HCT116 (cell line): ENCODE measurements at regions not wholly inside any gene's neighbourhood (a gene's known extent, or its start where the extent isn't known, plus 50 kb on each side); places are given as distances from the start of the nearest gene placed in this dataset.

Source experiments
- ATAC-seq: fragments of 200-7000 bp; cut with Tn5 transposase; 2 replicates; pipeline ENCODE4 v1.9.1; 2020; ENCODE audit warnings: mild to moderate bottlenecking, moderate library complexity
- BruUV-seq: library from RNA; stranded (reverse); fragments of 400-500 nt; replicated peaks from 2 replicates; lab custom pipeline; 2021; lab: Mats Ljungman, UMichigan
- CTCF ChIA-PET: fragments of 300-600 bp; sonication (Branson Sonifier 250); formaldehyde crosslinking; loops from one replicate; lab custom pipeline; 2021; ENCODE audit warnings: antibody characterized with exemption; lab: Charles Lee
- POLR2A ChIA-PET: fragments of 300-600, 350-600 bp; sonication (Branson Sonifier 250); formaldehyde crosslinking; loops from one replicate; lab custom pipeline; 2021; ENCODE audit warnings: antibody characterized with exemption; lab: Charles Lee
- RAD21 ChIA-PET, 2 experiments: fragments of 300-600 bp; sonication (Branson Sonifier 250); formaldehyde crosslinking; loops; one replicate each; lab custom pipeline; 2023; ENCODE audit warnings: low total read pairs in 2 of 2; ENCODE audit not compliant: uncharacterized antibody in 2 of 2, unreplicated experiment in 2 of 2, low non-redundant PET in 1 of 2; lab: Charles Lee
- DNase-seq: peaks from one replicate; pipeline ENCODE4 v3.0.0-alpha.2; 2010; ENCODE audit warnings: low read depth, low spot score
- H2AFZ ChIP-seq: fragments of 200-600 bp; shearing (Covaris generic), sonication (generic); 2 replicates; pipeline ENCODE4 v1.6.1; 2017; ENCODE audit warnings: low read depth, mixed run types, mixed read lengths, antibody characterized with exemption, low read length; ENCODE audit not compliant: poor library complexity, severe bottlenecking
- H3K27ac ChIP-seq: 2 replicates; pipeline ENCODE4 v1.5.1; 2012; ENCODE audit warnings: low read depth, low read length
- H3K27me3 ChIP-seq: fragments of 200-600 bp; sonication (generic); 2 replicates; pipeline ENCODE4 v1.6.1; 2016; ENCODE audit warnings: mixed run types, low read length, mixed read lengths; ENCODE audit not compliant: insufficient read depth
- H3K36me3 ChIP-seq, 2 experiments: fragments of 200-500 bp in 1 of 2; fragments of 200-600 bp in 1 of 2; sonication (Bioruptor generic) in 1 of 2; sonication (generic) in 1 of 2; 2 replicates each; pipeline versions ENCODE4 v1.5.1 to v1.6.1; 2014 to 2016; ENCODE audit warnings: low read length in 2 of 2, inconsistent platforms in 1 of 2, mixed read lengths in 1 of 2, mixed run types in 1 of 2; ENCODE audit not compliant: insufficient read depth in 2 of 2, control insufficient read depth in 1 of 2
- H3K4me1 ChIP-seq, 2 experiments: fragments of 200-600 bp in 1 of 2; sonication (generic) in 1 of 2; 2 replicates each; pipeline versions ENCODE4 v1.5.1 to v1.6.1; 2012 to 2017; ENCODE audit warnings: low read length in 2 of 2, inconsistent platforms in 1 of 2, mild to moderate bottlenecking in 1 of 2, mixed read lengths in 1 of 2, mixed run types in 1 of 2, moderate library complexity in 1 of 2; ENCODE audit not compliant: insufficient read depth in 2 of 2, control insufficient read depth in 1 of 2
- H3K4me2 ChIP-seq: fragments of 200-600 bp; sonication (generic); 2 replicates; pipeline ENCODE4 v1.6.1; 2017; ENCODE audit warnings: mixed run types, low read length, mixed read lengths
- H3K4me3 ChIP-seq, 2 experiments: fragments of 200-600 bp in 1 of 2; sonication (generic) in 1 of 2; replicated peaks in 1 of 2; 2 replicates each; pipeline ENCODE4 v1.5.1; 2011 to 2016; ENCODE audit warnings: low read length in 2 of 2, control low read depth in 1 of 2, low read depth in 1 of 2, mild to moderate bottlenecking in 1 of 2, mixed read lengths in 1 of 2, mixed run types in 1 of 2
- H3K79me2 ChIP-seq: fragments of 200-600 bp; sonication (generic); 2 replicates; pipeline ENCODE4 v1.6.1; 2017; ENCODE audit warnings: mild to moderate bottlenecking, mixed run types, low read length, moderate library complexity, mixed read lengths; ENCODE audit not compliant: insufficient read depth
- H3K9ac ChIP-seq: fragments of 200-600 bp; sonication (generic); 2 replicates; pipeline ENCODE4 v1.6.1; 2016; ENCODE audit warnings: low read length, mixed read lengths
- H3K9me2 ChIP-seq: fragments of 200-600 bp; sonication (generic), shearing (Covaris generic); 2 replicates; pipeline ENCODE4 v1.6.1; 2017; ENCODE audit warnings: mixed run types, mild to moderate bottlenecking, moderate library complexity; ENCODE audit not compliant: insufficient read depth
- H3K9me3 ChIP-seq, 2 experiments: fragments of 200-500 bp in 1 of 2; fragments of 200-600 bp in 1 of 2; sonication (Bioruptor generic) in 1 of 2; sonication (generic) in 1 of 2; 2 replicates each; pipeline ENCODE4 v1.6.1; 2014 to 2017; ENCODE audit warnings: low read length in 2 of 2, mixed read lengths in 2 of 2, inconsistent platforms in 1 of 2, low read depth in 1 of 2, mild to moderate bottlenecking in 1 of 2, mixed run types in 1 of 2, moderate library complexity in 1 of 2; ENCODE audit not compliant: control insufficient read depth in 1 of 2, insufficient read depth in 1 of 2
- H4K20me1 ChIP-seq: fragments of 200-600 bp; sonication (generic), shearing (Covaris generic); 2 replicates; pipeline ENCODE4 v1.6.1; 2017; ENCODE audit warnings: mixed run types, mild to moderate bottlenecking, moderate library complexity; ENCODE audit not compliant: insufficient read depth
- CBX3 ChIP-seq: IDR thresholded peaks from 2 replicates; pipeline ENCODE4 v1.6.1; 2012; ENCODE audit warnings: low read depth
- CEBPB ChIP-seq: IDR thresholded peaks from 2 replicates; pipeline ENCODE4 v1.6.1; 2012; ENCODE audit warnings: low read depth
- EGR1 ChIP-seq: IDR thresholded peaks from 2 replicates; pipeline ENCODE4 v1.6.1; 2012; ENCODE audit warnings: low read depth
- ELF1 ChIP-seq: IDR thresholded peaks from 2 replicates; pipeline ENCODE4 v1.6.1; 2012; ENCODE audit warnings: low read depth, borderline replicate concordance
- EZH2 ChIP-seq: fragments of 200-600 bp; sonication (generic); IDR thresholded peaks from 2 replicates; pipeline ENCODE4 v1.6.1; 2017; ENCODE audit warnings: antibody characterized with exemption, mixed run types
- JUND ChIP-seq: IDR thresholded peaks from 2 replicates; pipeline ENCODE4 v1.6.1; 2012
- POLR2A ChIP-seq: IDR thresholded peaks from 2 replicates; pipeline ENCODE4 v1.7.0; 2011; ENCODE audit warnings: borderline replicate concordance; ENCODE audit not compliant: insufficient read depth, insufficient read length; ENCODE audit errors: extremely low read depth
- RAD21 ChIP-seq: IDR thresholded peaks from 2 replicates; pipeline ENCODE4 v1.6.1; 2012; ENCODE audit warnings: low read depth, mild to moderate bottlenecking
- SP1 ChIP-seq: IDR thresholded peaks from 2 replicates; pipeline ENCODE4 v1.6.1; 2012; ENCODE audit warnings: low read depth
- SRF ChIP-seq: IDR thresholded peaks from 2 replicates; pipeline ENCODE4 v1.6.1; 2012; ENCODE audit warnings: low read depth
- TCF7L2 ChIP-seq: IDR thresholded peaks from 2 replicates; pipeline ENCODE4 v1.7.0; 2011; ENCODE audit warnings: borderline replicate concordance, inconsistent platforms; ENCODE audit not compliant: insufficient read depth, insufficient read length; ENCODE audit errors: extremely low read depth
- YY1 ChIP-seq: IDR thresholded peaks from 2 replicates; pipeline ENCODE4 v1.6.1; 2011; ENCODE audit warnings: low read length, low read depth, moderate library complexity, mild to moderate bottlenecking; ENCODE audit not compliant: insufficient replicate concordance; ENCODE audit errors: extremely low read depth
- ZFX ChIP-seq: fragments of 450-650 bp; IDR thresholded peaks from 2 replicates; pipeline ENCODE4 v1.6.1; 2017
- ZNF274 ChIP-seq: fragments of 200-500 bp; sonication (Bioruptor generic); IDR thresholded peaks from 2 replicates; pipeline ENCODE4 v1.6.1; 2014; ENCODE audit warnings: mild to moderate bottlenecking, low read depth, low read length, inconsistent platforms
- intact Hi-C: fragments of 100-400 bp; cut with micrococcal nuclease; formaldehyde crosslinking; loops from 2 replicates; pipeline ENCODE4 v1.10.0; 2022
- TF ChIP-seq, protein P1 (sequence below): IDR thresholded peaks from 2 replicates; pipeline ENCODE4 v1.6.1; 2012
- TF ChIP-seq, protein P2 (sequence below): IDR thresholded peaks from 2 replicates; pipeline ENCODE4 v1.6.1; 2011; ENCODE audit warnings: mild to moderate bottlenecking, low read length, moderate library complexity; ENCODE audit not compliant: insufficient replicate concordance; ENCODE audit errors: extremely low read depth
- TF ChIP-seq, protein P3 (sequence below): IDR thresholded peaks from 2 replicates; pipeline ENCODE4 v1.6.1; 2012
- TF ChIP-seq, protein P4 (sequence below): IDR thresholded peaks from 2 replicates; pipeline ENCODE4 v1.6.1; 2012; ENCODE audit warnings: low read depth

DNA sequence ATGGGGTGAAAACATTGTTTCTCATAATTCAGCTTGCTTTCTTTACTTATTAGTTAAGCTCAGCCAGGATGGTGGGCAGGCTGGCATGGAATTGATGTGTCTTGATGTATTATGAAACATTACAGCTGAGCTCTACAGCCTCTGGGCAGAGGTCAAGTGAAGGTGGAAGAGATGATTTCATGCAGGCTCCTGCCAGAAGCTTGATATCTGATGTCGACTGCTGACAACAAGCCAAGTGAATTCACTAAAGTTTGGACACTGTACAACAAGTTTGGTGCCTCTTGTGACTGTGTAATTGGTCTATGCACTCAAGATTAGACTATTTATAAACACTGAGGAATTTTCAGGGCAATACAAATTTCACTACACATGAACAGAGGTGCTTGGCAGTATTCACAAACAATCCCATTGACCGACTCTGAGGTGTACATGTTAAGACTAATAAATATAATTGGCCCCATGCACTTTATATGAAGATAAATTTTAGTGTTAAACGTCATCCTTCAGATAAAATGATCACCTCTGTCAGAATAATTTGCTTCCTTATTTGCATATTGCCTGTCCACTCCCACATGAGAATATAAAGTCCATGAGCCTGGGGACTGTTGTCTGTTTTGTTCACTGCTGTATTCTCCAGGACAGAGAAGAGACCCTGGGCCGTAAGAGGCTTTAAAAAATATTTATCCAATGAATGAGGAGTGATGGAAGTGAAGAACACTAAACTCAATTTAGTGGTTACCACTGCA is 612.2 kb downstream of the IQCM start:
- Histone ChIP-seq H3K9ac (no peak overlapping the region), H3K4me1 (no peaks in the 10 kb centered on the region), H3K4me2 (no peak overlapping the region)
- no TSS peak for BruUV-seq
- no peak for ATAC-seq
- ChIA-PET POLR2A (no interaction called here), RAD21 (no interaction called here)
- TF ChIP-seq, protein P1, sequence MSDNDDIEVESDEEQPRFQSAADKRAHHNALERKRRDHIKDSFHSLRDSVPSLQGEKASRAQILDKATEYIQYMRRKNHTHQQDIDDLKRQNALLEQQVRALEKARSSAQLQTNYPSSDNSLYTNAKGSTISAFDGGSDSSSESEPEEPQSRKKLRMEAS, result no peak
- TF ChIP-seq CBX3 (no peak), CEBPB (no peak), ZFX (no peak), JUND (no peak), ZNF274 (no peak), EGR1 (no peak), RAD21 (no peak), SP1 (no peak), EZH2 (no peak), YY1 (no peak), SRF (no peak), ELF1 (no peak), TCF7L2 (no peak), POLR2A (no peak)
- TF ChIP-seq, protein P2, sequence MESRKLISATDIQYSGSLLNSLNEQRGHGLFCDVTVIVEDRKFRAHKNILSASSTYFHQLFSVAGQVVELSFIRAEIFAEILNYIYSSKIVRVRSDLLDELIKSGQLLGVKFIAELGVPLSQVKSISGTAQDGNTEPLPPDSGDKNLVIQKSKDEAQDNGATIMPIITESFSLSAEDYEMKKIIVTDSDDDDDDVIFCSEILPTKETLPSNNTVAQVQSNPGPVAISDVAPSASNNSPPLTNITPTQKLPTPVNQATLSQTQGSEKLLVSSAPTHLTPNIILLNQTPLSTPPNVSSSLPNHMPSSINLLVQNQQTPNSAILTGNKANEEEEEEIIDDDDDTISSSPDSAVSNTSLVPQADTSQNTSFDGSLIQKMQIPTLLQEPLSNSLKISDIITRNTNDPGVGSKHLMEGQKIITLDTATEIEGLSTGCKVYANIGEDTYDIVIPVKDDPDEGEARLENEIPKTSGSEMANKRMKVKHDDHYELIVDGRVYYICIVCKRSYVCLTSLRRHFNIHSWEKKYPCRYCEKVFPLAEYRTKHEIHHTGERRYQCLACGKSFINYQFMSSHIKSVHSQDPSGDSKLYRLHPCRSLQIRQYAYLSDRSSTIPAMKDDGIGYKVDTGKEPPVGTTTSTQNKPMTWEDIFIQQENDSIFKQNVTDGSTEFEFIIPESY, result no peak
- TF ChIP-seq, protein P3, sequence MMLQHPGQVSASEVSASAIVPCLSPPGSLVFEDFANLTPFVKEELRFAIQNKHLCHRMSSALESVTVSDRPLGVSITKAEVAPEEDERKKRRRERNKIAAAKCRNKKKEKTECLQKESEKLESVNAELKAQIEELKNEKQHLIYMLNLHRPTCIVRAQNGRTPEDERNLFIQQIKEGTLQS, result no peak
- TF ChIP-seq, protein P4, sequence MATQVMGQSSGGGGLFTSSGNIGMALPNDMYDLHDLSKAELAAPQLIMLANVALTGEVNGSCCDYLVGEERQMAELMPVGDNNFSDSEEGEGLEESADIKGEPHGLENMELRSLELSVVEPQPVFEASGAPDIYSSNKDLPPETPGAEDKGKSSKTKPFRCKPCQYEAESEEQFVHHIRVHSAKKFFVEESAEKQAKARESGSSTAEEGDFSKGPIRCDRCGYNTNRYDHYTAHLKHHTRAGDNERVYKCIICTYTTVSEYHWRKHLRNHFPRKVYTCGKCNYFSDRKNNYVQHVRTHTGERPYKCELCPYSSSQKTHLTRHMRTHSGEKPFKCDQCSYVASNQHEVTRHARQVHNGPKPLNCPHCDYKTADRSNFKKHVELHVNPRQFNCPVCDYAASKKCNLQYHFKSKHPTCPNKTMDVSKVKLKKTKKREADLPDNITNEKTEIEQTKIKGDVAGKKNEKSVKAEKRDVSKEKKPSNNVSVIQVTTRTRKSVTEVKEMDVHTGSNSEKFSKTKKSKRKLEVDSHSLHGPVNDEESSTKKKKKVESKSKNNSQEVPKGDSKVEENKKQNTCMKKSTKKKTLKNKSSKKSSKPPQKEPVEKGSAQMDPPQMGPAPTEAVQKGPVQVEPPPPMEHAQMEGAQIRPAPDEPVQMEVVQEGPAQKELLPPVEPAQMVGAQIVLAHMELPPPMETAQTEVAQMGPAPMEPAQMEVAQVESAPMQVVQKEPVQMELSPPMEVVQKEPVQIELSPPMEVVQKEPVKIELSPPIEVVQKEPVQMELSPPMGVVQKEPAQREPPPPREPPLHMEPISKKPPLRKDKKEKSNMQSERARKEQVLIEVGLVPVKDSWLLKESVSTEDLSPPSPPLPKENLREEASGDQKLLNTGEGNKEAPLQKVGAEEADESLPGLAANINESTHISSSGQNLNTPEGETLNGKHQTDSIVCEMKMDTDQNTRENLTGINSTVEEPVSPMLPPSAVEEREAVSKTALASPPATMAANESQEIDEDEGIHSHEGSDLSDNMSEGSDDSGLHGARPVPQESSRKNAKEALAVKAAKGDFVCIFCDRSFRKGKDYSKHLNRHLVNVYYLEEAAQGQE, result no peak
- TF ChIP-seq, all 23 proteins: peak for 0
- Histone ChIP-seq H3K27me3 (no peaks in the 10 kb centered on the region), H3K9me3 (no peaks in the 10 kb centered on the region), H4K20me1 (no peaks in the 10 kb centered on the region), H3K79me2 (no peaks in the 10 kb centered on the region), H3K4me3 (no peak overlapping the region), H3K27ac (no peak overlapping the region), H3K36me3 (no peaks in the 10 kb centered on the region), H2AFZ (no peak overlapping the region), H3K9me2 (no peaks in the 10 kb centered on the region)
- CTCF ChIA-PET, result no interaction called here
- no peak for DNase-seq
- intact Hi-C loops, result no loop called here
